Spleen (tissue), 7 donors: ENCODE measurements at regions not wholly inside any gene's neighbourhood (a gene's known extent, or its start where the extent isn't known, plus 50 kb on each side); places are given as distances from the start of the nearest gene placed in this dataset.

Experiments
- CTCF ChIP-seq, 11 experiments: fragments of 200-600 bp in 7 of 11; fragments of 450-650 bp in 4 of 11; sonication (generic) in 4 of 11; IDR thresholded peaks in 8 of 11; conservative IDR thresholded peaks in 3 of 11; 1 replicate in 7 of 11; 2 replicates in 4 of 11; pipeline versions ENCODE4 v1.4.0 to v1.8.0; 2016 to 2021; ENCODE audit warnings: antibody characterized with exemption in 11 of 11, inconsistent platforms in 4 of 11, mild to moderate bottlenecking in 1 of 11
- POLR2A ChIP-seq, 3 donors: fragments of 450-650 bp; IDR thresholded peaks; one replicate each; pipeline ENCODE4 v1.5.1; 2017; ENCODE audit warnings: antibody characterized with exemption in 3 of 3, mild to moderate bottlenecking in 1 of 3
- donor health status: DM: no; HTN: no; CAD: no; lungs with moderate emphysema.
- donor health status: DM: no; HTN: no; CAD: no.
- donor health status: DM: no; HTN: no; CAD: no.

DNA sequence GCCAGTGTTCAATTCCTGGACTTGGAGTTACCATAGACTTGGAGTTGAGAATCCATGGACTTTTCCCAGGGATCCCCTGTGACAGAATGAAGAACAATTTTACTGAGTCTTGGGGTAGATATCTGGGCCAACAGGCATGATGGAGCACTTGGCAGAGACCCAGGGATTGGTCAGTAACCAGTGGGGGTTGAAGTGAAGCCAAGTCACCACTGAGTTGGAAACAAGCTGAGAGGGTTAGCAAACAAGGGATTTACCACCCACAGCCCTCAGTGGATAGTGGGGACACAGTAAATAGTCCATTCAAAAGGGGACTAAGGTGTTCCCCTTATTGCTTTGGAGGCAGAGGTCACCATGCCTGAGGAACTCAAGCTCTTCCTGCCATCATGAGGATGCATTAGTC is 281.7 kb downstream of the PPP1R2C start:
- TF ChIP-seq CTCF (IDR thresholded peaks at IDR 0.05 in 8 of 11, conservative IDR thresholded peaks at IDR 0.05 in 3 of 11) = no peak
- no peak for TF ChIP-seq POLR2A (IDR thresholded peaks at IDR 0.05)
